HG03097 (cell line): ENCODE measurements at regions not wholly inside any gene's neighbourhood (a gene's known extent, or its start where the extent isn't known, plus 50 kb on each side); places are given as distances from the start of the nearest gene placed in this dataset.

Source experiments
- ATAC-seq: cut with Tn5 transposase; IDR thresholded peaks from one replicate; pipeline ENCODE4 v1.9.1; 2021; ENCODE audit not compliant: unreplicated experiment, low FRiP score

DNA sequence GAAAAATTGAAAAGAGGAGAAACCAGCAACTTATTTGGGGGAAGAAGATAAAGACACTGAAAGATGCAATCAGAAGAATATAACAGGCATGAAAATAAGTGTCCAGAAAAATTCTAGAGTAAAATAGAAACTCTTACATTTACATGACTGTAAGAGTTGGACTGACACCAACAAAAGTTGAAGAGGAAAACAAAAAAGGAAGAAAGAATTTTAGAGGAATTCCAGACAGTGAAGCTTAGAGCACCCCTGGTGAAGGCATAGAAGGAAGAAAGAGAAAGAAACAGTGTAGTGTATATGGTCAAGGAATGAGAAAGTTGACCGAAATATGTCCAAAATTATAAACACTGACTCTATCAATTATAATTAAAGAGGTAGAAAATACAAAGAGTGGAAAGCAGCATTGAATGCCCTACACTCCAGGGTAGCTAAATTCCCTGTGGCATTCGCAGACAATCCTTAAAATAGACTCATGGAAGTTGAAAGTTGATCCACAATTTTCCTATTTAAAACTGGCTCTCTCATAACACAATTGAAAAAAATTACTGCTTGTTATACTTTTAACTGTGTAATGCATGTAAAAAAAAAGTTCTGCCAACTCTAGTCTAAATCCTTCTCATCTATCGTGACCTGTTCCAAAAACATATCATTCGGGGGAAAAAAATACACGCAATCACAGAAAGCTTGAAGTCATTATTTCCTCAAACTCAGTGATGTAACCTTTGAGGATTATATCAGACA lies 102.6 kb upstream of the ABI3BP start:
- no peak for ATAC-seq

DNA sequence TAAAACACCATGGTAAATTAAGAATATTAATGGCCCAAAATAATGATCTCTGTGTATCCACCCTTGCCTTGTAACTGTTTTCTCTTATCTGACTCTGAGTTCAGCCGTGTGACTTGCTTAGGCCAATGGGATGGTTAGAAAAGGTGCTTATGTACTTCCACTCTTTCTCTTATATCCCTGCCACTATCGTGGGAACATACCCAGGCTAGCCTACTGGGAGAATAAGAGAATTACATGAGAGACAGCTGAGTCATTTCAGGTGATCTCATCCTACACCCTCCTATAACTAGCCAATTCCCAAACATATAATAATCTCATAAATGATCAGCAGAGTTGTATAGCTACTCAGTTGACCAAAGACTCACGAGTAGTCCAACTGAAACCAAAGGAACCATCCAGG lies 98.3 kb upstream of the ABI3BP start:
- ATAC-seq: no peak

DNA sequence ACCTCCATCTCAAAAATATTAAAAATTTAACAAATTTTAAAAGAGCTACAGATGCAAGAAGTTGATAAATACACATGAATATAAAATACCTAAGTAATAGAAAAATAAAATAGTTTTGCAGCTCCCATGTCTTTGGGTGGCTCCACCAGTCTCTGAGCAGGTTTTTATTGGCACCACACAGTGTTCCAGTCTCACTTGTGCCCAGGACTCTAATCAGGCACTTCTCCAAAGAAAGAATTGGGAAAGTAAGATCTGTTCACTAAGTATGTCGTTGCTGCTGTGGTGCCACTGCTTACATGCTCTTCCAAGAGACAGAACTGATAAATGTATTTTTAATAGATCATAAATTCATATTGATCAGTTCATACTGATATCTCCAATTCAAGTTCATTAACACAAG lies 92.5 kb upstream of the ABI3BP start:
- ATAC-seq: no peak

DNA sequence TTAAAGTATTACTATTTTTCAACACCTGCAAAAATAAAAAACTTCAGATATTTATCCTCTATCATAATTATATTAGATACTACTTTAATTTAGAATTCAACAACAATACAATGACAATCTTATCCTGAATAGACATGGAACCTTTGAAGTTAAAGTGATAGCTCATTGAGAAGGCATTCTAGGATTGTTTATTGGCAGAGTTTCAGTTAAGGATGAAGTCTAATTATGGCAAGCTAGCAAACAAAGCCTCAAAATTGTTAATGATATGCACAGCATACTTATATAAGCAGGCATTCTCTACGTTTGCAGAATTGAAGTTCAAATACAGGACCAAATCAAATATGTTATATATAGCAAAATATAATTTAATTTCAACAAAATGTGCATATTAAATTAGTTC lies 91.2 kb upstream of the ABI3BP start:
- ATAC-seq: no peak

DNA sequence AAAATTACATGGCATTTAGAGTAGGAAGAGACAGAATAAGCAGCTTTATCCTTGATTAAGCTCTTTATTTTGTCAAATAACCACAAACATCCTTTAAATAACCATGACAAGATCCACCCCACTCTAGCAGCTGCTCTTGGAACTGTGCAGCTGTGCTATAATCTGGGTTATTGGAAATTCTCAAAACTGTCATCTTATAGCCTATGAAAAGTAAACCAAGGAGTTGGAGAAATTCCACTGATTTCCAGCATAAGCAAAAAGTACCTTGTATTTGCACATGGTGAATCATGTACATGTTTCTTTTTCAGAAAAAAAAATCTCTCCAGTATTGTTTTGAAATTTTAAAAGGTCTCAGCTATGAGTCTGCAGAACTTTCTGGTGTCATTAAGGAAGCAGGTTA lies 88.8 kb upstream of the ABI3BP start:
- no peak for ATAC-seq

DNA sequence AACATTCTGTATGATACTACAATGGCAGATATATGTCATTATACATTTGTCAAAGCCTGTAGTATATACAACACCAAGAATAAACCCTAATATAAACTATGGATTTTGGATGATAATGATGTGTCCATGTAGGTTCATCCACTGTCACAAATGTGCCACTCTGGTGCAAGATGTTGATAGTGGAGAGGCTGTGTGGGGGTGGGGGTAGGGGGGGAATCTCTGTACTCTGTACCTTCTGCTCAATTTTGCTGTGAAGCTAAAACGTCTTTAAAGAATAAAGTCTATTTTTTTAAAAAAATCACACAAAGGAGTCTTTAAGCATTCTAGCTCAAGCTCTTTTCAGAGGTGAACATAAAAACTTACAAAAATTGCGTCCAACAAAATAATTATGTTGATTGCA lies 88.2 kb upstream of the ABI3BP start:
- ATAC-seq: no peak

DNA sequence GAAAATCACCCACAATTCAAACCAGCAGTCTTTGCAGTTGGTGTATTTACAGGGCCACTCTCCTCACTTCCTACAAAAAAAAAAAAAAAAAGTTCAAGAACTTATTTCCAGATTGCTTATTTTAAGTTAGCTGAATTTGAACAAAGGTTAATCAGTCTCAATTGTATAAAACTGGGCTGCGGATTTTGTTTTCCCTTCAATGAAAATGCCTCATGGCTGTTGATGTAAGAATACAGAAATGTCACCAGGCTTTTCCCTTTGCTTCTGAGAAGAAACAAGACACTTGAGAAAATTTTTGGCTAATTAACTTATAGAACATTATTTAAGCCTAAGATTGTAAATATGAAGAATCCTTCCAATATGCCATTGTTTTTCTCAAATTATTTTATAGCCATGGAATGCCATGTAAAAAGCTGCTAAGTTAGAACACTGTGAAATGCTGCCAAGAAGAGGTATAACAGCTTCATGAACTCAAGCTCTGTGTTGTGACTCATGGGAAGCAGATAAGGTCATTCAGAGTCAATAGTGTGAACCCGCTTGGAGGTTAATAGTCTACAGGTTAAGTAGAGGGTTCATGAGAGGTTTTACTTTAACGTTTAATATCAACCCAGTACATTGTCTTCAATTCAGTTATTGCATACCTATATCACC lies 84.3 kb upstream of the ABI3BP start:
- ATAC-seq: no peak

DNA sequence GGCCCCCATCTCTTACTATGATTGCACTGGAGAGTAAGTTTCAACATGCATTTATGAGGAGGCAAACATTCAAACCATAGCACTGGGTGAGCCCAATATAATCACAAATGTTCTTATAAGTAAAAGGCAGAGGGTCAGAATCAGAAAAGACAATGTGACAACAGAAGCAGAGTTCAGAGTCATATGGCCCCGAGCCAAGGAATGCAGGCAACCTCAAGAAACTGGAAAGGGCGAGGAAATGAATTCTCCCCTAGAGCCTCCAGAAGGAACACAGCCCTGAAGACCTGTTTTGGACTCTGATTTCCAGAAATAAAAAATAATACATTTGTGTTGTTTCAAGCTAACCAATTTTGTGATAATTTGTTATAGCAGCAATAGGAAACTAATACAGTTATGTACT lies 81.3 kb upstream of the ABI3BP start:
- no peak for ATAC-seq

DNA sequence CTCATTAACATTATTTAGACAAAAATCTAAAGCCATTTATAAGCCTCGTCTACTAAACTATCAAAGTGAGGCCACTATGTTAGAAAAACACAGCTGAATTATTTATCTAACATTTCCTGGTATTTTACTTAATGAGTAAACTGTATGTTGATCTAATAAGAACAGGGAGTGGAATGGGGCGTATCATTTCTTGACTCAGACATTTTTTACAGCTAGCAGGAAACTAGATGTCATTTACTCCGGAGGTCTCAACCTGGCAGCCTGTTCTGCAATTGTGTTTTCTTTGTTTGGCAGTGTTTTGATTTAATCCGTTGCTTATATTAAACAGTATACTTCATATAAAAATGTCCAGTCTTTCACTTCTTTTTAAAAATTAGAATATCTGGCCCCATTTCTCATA lies 79.1 kb upstream of the ABI3BP start:
- no peak for ATAC-seq

DNA sequence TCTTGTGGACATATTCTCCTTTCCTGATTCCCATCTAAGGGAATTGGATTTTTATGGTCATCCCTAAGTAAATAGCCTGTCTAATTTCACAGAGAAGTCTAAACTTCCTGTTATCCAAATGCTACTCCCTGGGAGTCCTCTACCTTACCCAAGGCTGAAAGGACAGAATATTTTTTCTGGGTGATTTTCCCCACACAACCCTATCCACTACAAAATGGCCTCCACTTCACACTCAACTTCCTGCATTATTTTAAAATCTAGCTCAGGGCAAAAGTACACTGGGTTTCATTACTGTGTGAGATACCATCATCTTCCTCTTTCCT lies 77.5 kb upstream of the ABI3BP start:
- no peak for ATAC-seq

DNA sequence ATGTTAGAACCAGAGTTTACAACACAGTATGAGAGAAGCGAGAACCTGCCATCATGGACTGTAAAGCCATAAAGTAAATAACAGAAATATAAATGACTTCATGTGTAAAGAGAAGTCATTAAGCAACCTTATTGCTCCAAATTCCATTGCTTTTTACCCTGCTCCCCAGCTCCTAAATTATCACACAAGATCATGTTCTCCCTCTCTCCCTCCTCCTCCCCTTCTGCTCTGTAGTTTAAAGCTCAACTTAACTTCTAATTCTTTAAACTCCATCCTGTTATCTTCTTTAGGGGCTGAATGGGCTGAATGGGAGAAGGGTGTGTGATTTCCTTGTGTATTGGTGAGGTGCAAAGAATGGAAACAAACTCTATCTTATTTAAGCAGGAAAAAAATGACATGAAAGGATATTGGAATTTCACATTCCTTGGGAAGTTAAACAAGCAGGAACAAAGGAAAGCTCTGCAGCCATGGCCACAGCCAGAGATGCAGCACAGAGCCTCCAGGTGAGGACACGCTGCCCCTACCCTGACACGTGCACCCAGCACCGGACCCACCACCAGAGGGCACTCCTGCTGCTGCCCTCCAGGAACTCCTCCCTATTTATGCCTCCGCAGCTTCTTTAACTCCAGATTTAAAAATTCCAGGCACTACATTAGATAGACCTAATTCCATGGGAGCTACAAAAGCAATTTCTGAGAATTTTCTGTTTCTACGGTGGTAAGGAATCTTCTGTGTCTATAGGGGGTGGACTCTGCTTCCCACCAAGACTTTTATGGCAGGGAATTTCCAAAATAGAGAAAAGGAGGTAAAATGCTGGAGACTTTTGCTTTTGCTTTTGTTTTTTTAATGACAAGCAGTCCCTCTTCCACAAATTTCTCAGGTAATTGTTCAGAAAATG lies 76.9 kb upstream of the ABI3BP start:
- no peak for ATAC-seq

DNA sequence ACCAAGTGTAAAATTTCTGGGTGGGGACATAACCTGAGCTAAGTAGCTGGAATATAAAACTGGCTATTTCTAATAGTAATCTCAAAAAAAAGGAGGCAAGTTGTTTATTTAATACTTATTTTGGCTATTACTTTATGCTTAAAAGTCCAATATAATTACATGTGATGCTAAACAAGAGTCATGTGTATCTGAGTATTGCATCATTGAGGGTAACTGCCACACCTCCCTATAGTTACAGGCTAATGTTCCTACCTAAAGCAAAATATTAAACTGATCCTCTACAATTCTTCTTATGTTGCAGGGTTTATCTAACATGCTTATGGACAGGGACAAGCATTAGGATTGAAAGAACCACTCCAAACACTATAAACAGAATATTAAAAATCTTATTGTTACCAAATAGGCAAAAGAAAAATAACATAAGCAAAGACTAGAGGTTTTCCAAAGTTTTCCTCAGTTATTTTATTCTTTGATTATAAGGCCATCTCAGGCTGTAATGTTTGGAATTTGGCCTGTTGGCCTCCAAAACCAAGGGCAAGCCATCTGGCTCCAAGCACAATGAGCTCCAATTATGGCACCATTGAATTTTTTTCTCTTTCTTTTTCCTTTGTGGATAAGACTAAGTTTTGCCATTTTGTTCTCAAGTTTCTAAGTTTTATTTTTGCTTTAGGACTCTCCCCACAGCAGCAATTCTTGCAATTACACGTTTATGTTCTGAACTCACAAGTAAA lies 75.8 kb upstream of the ABI3BP start:
- no peak for ATAC-seq

DNA sequence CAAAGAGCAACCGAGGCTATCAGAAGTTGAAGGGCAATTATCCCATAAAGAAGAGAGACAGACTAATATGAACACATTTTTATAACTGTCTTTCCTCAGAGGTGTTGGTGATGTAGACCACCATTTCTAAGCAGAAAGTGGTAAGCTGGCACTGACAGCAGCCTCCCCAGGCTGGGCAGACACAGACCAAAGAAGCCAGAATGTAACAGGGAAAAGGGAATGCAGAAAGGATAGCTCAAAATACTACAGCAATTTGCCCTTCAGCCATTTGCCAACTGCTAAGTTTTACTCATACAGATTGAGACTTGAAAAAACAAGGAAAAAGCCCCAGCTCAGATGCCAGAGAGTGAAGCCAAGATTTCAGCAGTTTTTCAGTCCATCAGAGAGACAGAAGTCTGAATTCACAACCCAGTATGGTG lies 73.5 kb upstream of the ABI3BP start:
- no peak for ATAC-seq

DNA sequence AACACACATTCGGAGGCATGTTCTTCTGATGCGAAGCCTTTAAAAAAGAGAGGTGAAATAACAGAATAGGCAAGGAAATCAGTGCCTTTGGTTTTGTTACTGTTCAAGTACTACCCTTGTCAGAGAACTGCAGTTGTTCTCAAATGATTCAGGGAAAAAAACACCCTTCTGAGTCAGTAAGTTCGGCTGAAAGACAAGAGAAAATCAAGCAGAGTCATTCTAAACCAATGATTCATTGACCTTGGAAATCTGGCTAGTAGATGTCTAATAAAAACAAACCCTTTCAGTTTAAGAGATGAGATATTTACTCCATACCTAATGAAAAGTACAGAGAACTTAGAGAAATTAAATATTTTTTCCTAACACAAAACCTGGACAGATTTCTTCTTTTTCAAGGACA lies 72.7 kb upstream of the ABI3BP start:
- no peak for ATAC-seq

DNA sequence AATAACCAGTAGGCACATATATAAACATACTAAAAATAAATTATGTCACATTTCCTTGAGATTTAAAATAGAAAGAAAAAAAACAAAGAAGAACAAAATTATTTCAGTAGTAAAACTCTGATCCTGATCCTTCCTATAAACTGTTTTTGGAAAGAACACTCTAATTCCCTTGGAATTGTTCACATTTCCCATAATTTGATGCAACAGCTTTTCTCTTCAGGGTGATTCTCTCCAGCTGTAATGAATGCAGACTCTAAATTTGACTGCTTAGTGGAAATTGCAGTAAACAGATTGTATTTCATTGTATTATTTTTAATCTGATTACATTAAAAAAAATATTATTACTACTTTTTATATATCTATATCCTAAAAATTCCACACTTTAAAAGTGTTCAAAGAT lies 70.2 kb upstream of the ABI3BP start:
- no peak for ATAC-seq

DNA sequence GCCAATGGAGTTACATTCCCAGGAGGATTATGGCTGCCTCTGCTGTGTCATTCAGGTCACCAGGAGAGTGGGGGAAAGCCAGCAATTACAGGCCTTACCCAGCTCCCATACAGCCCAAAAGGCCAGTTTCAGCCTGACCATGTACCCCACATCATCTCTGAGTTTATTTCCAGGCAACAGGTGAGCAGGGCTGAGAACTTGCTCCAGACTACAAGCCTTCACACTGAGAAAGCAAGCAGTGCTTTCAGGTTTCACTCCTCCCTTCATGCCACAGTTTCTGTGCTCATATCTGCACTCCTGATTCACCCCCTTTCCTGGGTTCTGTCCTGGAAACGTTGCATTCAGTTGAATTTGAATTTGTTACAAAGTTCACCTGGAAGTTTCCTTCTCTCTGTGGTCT lies 68.1 kb upstream of the ABI3BP start:
- ATAC-seq: no peak

DNA sequence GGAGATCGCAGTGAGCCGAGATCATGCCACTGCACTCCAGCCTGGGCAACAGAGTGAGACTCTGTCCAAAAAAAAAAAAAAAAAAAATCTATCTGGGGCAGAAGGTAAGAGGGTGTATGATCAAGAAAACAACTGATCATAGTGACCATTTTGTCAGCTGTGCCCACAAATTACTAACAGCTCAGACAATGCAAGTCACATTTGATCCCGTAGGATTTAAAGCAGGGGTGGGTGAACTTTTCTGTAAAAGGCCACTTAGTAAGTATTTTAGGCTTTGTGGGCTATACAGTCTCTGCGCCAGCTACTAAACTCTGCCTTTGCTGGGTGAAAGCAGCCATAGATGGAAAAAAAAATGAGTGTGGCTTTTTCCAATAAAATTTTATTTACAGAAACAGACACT lies 57.6 kb upstream of the ABI3BP start:
- ATAC-seq: no peak

DNA sequence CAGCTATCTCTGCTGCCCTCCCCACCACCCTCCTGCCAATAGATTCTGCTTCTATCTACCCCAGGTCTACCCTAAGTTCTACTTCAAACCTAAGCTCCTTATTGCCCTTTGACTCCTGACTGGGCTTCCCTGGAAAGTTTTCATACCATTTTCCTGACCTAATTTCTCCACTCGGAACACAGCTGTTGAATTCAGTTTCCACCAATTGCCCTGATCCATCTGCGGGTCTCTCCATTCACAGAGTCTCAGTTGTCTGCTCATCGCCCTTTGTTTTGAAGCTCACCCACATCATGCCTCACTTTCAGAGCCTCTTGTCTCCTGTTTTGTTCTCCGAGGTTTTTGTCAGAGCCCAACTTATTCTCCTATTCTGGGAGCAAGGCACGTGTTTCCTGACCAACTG lies 56.8 kb upstream of the ABI3BP start:
- ATAC-seq: no peak

DNA sequence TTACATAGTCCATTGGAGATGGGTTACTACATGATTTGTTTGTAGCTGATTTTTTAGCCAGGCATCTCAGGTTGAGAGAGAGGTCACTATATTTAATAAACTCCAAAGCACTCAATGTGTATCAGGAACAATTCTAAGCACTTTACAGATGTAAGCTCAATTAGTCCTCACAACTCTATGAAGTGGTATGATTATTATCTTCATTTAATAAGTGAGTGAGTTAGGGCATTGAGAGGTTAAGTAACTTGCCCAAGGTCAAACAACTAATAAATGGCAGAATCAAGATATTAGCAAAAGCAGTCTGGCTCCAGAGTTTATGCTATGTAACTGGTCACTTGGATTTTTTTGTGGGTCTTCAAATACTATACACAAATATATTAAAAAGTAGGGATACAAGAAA lies 56.3 kb upstream of the ABI3BP start:
- ATAC-seq: no peak

DNA sequence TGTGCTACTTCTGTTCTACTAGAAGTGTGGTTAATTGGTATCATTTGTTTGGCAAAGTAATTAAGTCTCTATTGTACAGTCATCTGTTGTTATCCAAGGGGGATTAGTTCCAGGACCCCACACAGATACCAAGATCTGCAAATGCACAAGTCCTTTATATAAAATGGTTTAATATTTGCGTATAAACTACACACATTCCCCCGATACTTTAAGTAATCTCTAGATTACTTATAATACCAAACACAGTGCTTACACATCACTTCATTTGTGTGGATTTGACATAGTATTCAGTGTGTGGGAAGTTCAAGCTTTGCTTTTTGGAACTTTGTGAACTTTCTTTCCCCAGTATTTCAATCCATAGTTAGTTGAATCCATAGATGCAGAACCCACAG lies 50.5 kb upstream of the ABI3BP start:
- ATAC-seq: no peak

DNA sequence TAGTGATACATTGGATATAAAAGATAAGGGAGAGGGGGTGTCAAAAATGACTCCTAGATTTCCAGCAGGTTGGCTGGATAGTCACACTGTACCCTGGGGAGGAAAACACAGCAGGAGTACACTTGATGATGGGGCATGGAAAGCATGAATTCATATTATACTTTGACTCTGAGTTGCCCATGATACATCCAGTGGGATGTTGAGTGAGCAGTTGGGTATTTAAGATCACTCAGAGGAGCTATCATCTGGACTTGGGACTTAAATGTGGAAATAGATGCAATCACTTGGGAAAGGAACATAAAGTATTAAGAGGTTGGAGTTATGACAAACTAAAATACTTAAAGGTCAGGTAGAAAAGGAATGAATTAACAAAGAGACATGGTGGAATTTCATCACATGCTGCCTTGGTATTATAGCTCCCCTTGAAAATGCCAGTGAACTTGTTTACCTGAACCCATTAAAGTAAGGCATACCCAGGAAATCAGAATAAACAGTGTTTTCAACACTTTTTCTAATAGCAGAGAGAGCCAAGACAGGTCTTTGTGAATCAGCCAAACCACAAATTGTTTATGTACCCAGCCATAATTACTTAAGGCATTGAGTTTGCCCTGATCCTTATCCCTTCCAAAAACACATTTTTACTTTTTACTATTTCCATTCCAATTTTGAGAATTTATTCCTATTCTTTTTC lies 49.9 kb upstream of the ABI3BP start:
- no peak for ATAC-seq
